ENCODE measurements at regions not wholly inside any gene's neighbourhood (a gene's known extent, or its start where the extent isn't known, plus 50 kb on each side); places are given as distances from the start of the nearest gene placed in this dataset.

- TF ChIP-seq, protein P1, sequence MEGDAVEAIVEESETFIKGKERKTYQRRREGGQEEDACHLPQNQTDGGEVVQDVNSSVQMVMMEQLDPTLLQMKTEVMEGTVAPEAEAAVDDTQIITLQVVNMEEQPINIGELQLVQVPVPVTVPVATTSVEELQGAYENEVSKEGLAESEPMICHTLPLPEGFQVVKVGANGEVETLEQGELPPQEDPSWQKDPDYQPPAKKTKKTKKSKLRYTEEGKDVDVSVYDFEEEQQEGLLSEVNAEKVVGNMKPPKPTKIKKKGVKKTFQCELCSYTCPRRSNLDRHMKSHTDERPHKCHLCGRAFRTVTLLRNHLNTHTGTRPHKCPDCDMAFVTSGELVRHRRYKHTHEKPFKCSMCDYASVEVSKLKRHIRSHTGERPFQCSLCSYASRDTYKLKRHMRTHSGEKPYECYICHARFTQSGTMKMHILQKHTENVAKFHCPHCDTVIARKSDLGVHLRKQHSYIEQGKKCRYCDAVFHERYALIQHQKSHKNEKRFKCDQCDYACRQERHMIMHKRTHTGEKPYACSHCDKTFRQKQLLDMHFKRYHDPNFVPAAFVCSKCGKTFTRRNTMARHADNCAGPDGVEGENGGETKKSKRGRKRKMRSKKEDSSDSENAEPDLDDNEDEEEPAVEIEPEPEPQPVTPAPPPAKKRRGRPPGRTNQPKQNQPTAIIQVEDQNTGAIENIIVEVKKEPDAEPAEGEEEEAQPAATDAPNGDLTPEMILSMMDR (conservative IDR thresholded peaks at IDR 0.05; ENCODE audit: low read depth, low read length) = no peak
- TF ChIP-seq EZH2 (IDR thresholded peaks at IDR 0.05; ENCODE audit: low read length, unreplicated experiment) = no peak
- TF ChIP-seq EZH2phosphoT487 (IDR thresholded peaks at IDR 0.05; ENCODE audit: borderline replicate concordance, low read length) = no peak
Measured at GRCh38 chr7:69088185-69088584, 510.1 kb upstream of the AUTS2 start.
